KMS-11 (cell line): ENCODE measurements at regions not wholly inside any gene's neighbourhood (a gene's known extent, or its start where the extent isn't known, plus 50 kb on each side); places are given as distances from the start of the nearest gene placed in this dataset.

Experiments
- H2AFZ ChIP-seq: fragments of 200-600 bp; sonication (generic); 2 replicates; pipeline ENCODE4 v1.6.1; 2016; ENCODE audit warnings: antibody characterized with exemption, mixed run types, low read depth
- H3K27ac ChIP-seq: fragments of 200-600 bp; sonication (generic); 2 replicates; pipeline ENCODE4 v1.6.1; 2016; ENCODE audit warnings: mild to moderate bottlenecking, mixed run types
- H3K27me3 ChIP-seq: fragments of 200-600 bp; sonication (generic); 2 replicates; pipeline ENCODE4 v1.6.1; 2017; ENCODE audit warnings: mild to moderate bottlenecking, low read depth, mixed run types, moderate library complexity; ENCODE audit not compliant: insufficient read depth
- H3K36me3 ChIP-seq: fragments of 200-600 bp; sonication (generic); 2 replicates; pipeline ENCODE4 v1.6.1; 2017; ENCODE audit warnings: mild to moderate bottlenecking, mixed run types; ENCODE audit not compliant: insufficient read depth
- H3K4me1 ChIP-seq: fragments of 200-600 bp; sonication (generic); 2 replicates; pipeline ENCODE4 v1.6.1; 2016; ENCODE audit warnings: mild to moderate bottlenecking, low read depth, mixed run types; ENCODE audit not compliant: poor library complexity, severe bottlenecking
- H3K4me2 ChIP-seq: fragments of 200-600 bp; sonication (generic); 2 replicates; pipeline ENCODE4 v1.7.0; 2016; ENCODE audit warnings: mild to moderate bottlenecking, mixed run types
- H3K4me3 ChIP-seq: fragments of 200-600 bp; sonication (generic); IDR thresholded peaks from 2 replicates; pipeline ENCODE4 v1.6.1; 2017; ENCODE audit warnings: low read depth, low read length, mixed read lengths; ENCODE audit not compliant: insufficient read depth
- H3K79me2 ChIP-seq: fragments of 200-600 bp; sonication (generic); 2 replicates; pipeline ENCODE4 v1.6.1; 2016; ENCODE audit warnings: low read depth, mixed run types; ENCODE audit not compliant: insufficient read depth
- H3K9ac ChIP-seq: fragments of 200-600 bp; sonication (generic); 2 replicates; pipeline ENCODE4 v1.6.1; 2016; ENCODE audit warnings: mild to moderate bottlenecking, mixed run types
- H4K20me1 ChIP-seq: fragments of 200-600 bp; sonication (generic); 2 replicates; pipeline ENCODE4 v1.6.1; 2016; ENCODE audit warnings: mild to moderate bottlenecking, mixed run types; ENCODE audit not compliant: insufficient read depth
- CTCF ChIP-seq: fragments of 200-600 bp; sonication (generic); conservative IDR thresholded peaks from 2 replicates; pipeline ENCODE4 v1.6.1; 2017; ENCODE audit warnings: low read depth, mild to moderate bottlenecking, antibody characterized with exemption, low read length, moderate library complexity, mixed read lengths

GRCh38 chr7:84362360-84362759 is 167.8 kb upstream of the SEMA3A start:
- no peaks in the 10 kb centered on the region for H3K27me3 ChIP-seq
- no peaks in the 10 kb centered on the region for H3K4me1 ChIP-seq
- H3K4me3 ChIP-seq, result no peak overlapping the region
- TF ChIP-seq CTCF, result no peak
- H4K20me1 ChIP-seq, result no peaks in the 10 kb centered on the region
- H3K27ac ChIP-seq, result no peak overlapping the region
- H3K36me3 ChIP-seq, result no peaks in the 10 kb centered on the region
- no peaks in the 10 kb centered on the region for H3K79me2 ChIP-seq
- H3K4me2 ChIP-seq, result no peak overlapping the region
- H3K9ac ChIP-seq, result no peak overlapping the region
- no peak overlapping the region for H2AFZ ChIP-seq

DNA sequence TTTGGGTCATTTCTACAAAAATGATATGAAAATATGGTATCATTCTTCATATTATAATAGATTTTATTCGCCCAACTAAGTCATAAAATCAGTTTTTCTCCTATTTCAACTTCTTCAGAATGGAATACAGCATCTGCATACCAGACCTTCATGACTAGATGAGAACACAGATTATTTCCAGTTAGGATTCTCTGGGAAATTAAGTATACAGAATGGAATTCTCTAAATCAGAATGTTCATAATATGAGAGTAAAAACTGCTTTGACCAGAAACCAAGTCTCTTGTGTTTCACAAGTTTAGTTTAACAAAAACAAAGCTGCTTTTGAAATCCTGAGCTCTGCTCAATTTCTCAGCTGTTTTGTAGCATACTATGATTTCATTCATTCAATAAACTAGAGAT is 160.3 kb upstream of the SEMA3A start:
- no peak for TF ChIP-seq CTCF
- no peak overlapping the region for H2AFZ ChIP-seq
- H3K27me3 ChIP-seq, result no peaks in the 10 kb centered on the region
- no peak overlapping the region for H3K4me2 ChIP-seq
- H3K79me2 ChIP-seq, result no peaks in the 10 kb centered on the region
- H3K4me1 ChIP-seq, result no peaks in the 10 kb centered on the region
- H3K27ac ChIP-seq, result no peak overlapping the region
- H3K9ac ChIP-seq, result no peak overlapping the region
- no peak overlapping the region for H3K4me3 ChIP-seq
- no peaks in the 10 kb centered on the region for H3K36me3 ChIP-seq
- no peaks in the 10 kb centered on the region for H4K20me1 ChIP-seq

GRCh38 chr7:84354030-84354429 is 159.4 kb upstream of the SEMA3A start:
- no peak overlapping the region for H3K9ac ChIP-seq
- no peaks in the 10 kb centered on the region for H3K27me3 ChIP-seq
- H3K4me2 ChIP-seq, result no peak overlapping the region
- H3K4me1 ChIP-seq, result no peaks in the 10 kb centered on the region
- H4K20me1 ChIP-seq, result no peaks in the 10 kb centered on the region
- no peaks in the 10 kb centered on the region for H3K36me3 ChIP-seq
- TF ChIP-seq CTCF, result no peak
- H2AFZ ChIP-seq, result no peak overlapping the region
- H3K27ac ChIP-seq, result no peak overlapping the region
- H3K4me3 ChIP-seq, result no peak overlapping the region
- H3K79me2 ChIP-seq, result no peaks in the 10 kb centered on the region

DNA sequence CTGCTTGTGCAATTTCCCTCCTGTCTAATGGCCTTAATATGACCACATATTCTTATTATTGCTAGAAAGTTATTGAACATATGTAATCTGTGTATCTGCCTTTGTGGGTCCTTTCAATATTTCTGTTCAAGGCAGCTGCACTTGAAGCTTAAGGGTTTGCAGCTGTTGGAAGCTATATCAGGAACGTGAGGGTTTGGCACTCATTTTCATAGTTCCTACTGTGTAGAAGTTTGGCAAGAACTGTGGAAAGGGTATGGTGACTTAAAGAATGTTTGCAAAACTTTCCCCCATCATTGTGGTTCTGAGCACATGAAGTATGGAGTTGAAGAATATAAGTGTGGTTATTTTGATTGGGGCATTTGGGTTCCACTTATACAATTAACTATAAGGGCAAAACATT is 144.7 kb upstream of the SEMA3A start:
- H2AFZ ChIP-seq, result no peak overlapping the region

More for the DNA sequence above, 144.7 kb upstream of the SEMA3A start:
- H3K79me2 ChIP-seq, result no peaks in the 10 kb centered on the region
- H3K4me1 ChIP-seq, result peaks cover 24% of the 10 kb centered on the region
- no peak for TF ChIP-seq CTCF
- no peak overlapping the region for H3K4me3 ChIP-seq
- H3K27ac ChIP-seq, result no peak overlapping the region
- H4K20me1 ChIP-seq, result no peaks in the 10 kb centered on the region
- no peak overlapping the region for H3K4me2 ChIP-seq
- H3K9ac ChIP-seq, result no peak overlapping the region
- H3K36me3 ChIP-seq, result no peaks in the 10 kb centered on the region
- H3K27me3 ChIP-seq, result no peaks in the 10 kb centered on the region
